NCI-H146 treated with DMSO at 0.1 percent for 48 hours (cell line): ENCODE measurements at regions not wholly inside any gene's neighbourhood (a gene's known extent, or its start where the extent isn't known, plus 50 kb on each side); places are given as distances from the start of the nearest gene placed in this dataset.
"Not testable (repeated sequence)": the region's sequence is repeated elsewhere in the genome, so short reads cannot be mapped to it uniquely, and the experiment has no call there.

Experiments used
- DNase-seq: peaks from one replicate; lab custom pipeline; 2025; ENCODE audit not compliant: unreplicated experiment; lab: John Stamatoyannopoulos, UW

- no peak for DNase-seq
These were observed 1862.9 kb upstream of the RAG2 start for GRCh38 chr11:38460896-38461295.

- no peak for DNase-seq
These were observed 1862.4 kb upstream of the RAG2 start for GRCh38 chr11:38460429-38460828.

GRCh38 chr11:38456371-38456770, 1858.3 kb upstream of the RAG2 start:
- DNase-seq = no peak

GRCh38 chr11:38448284-38448683, 1850.2 kb upstream of the RAG2 start:
- DNase-seq = no peak

GRCh38 chr11:38446336-38446735, 1848.3 kb upstream of the RAG2 start:
- DNase-seq = no peak

- no peak for DNase-seq
These were observed 1840.1 kb upstream of the RAG2 start for GRCh38 chr11:38438091-38438490.

- DNase-seq = no peak
These were observed 1827.5 kb upstream of the RAG2 start for GRCh38 chr11:38425578-38425977.

GRCh38 chr11:38423042-38423441, 1825.0 kb upstream of the RAG2 start:
- no peak for DNase-seq

GRCh38 chr11:38416141-38416540, 1818.1 kb upstream of the RAG2 start:
- no peak for DNase-seq

- no peak for DNase-seq
These were observed 1813.1 kb upstream of the RAG2 start for GRCh38 chr11:38411149-38411548.

GRCh38 chr11:38402063-38402462, 1804.0 kb upstream of the RAG2 start:
- no peak for DNase-seq

- no peak for DNase-seq
These were observed 1794.1 kb upstream of the RAG2 start for GRCh38 chr11:38392176-38392575.

GRCh38 chr11:38384568-38384967, 1786.5 kb upstream of the RAG2 start:
- no peak for DNase-seq

- no peak for DNase-seq
These were observed 1767.2 kb upstream of the RAG2 start for GRCh38 chr11:38365274-38365673.

- no peak for DNase-seq
These were observed 1758.2 kb upstream of the RAG2 start for GRCh38 chr11:38356255-38356654.

GRCh38 chr11:38345286-38345685, 1747.2 kb upstream of the RAG2 start:
- DNase-seq = no peak

- not testable (repeated sequence) for DNase-seq
These were observed 1743.6 kb upstream of the RAG2 start for GRCh38 chr11:38341612-38342011.

GRCh38 chr11:38339835-38340440, 1741.9 kb upstream of the RAG2 start:
- DNase-seq = no peak

- DNase-seq = not testable (repeated sequence)
These were observed 1740.0 kb upstream of the RAG2 start for GRCh38 chr11:38338022-38338421.

- DNase-seq = no peak
These were observed 1734.0 kb upstream of the RAG2 start for GRCh38 chr11:38332046-38332445.

- DNase-seq = no peak
These were observed 1732.5 kb upstream of the RAG2 start for GRCh38 chr11:38330578-38330977.

- no peak for DNase-seq
These were observed 1726.1 kb upstream of the RAG2 start for GRCh38 chr11:38323961-38324761.

GRCh38 chr11:38315151-38315550, 1717.1 kb upstream of the RAG2 start:
- DNase-seq = no peak
